Mesothelial cell of epicardium (in vitro differentiated cells): ENCODE measurements at regions not wholly inside any gene's neighbourhood (a gene's known extent, or its start where the extent isn't known, plus 50 kb on each side); places are given as distances from the start of the nearest gene placed in this dataset.

ENCODE experiments used
- DNase-seq, 2 experiments: peaks; one replicate each; pipeline ENCODE4 v3.0.0; 2021; ENCODE audit warnings: low spot score in 2 of 2; ENCODE audit not compliant: unreplicated experiment in 2 of 2
- H3K27ac Mint-ChIP-seq: 2 replicates; pipeline ENCODE4 v1.8.0; 2021; ENCODE audit warnings: mixed read lengths
- H3K27me3 Mint-ChIP-seq: 2 replicates; pipeline ENCODE4 v1.8.0; 2021; ENCODE audit warnings: low read depth, mixed read lengths
- H3K36me3 Mint-ChIP-seq: 2 replicates; pipeline ENCODE4 v1.8.0; 2021; ENCODE audit warnings: mixed read lengths
- H3K4me1 Mint-ChIP-seq: 2 replicates; pipeline ENCODE4 v1.8.0; 2021; ENCODE audit warnings: mixed read lengths
- H3K4me3 Mint-ChIP-seq: 2 replicates; pipeline ENCODE4 v1.8.0; 2021; ENCODE audit warnings: mild to moderate bottlenecking, moderate library complexity, mixed read lengths
- H3K9me3 Mint-ChIP-seq: 2 replicates; pipeline ENCODE4 v1.8.0; 2021; ENCODE audit warnings: mixed read lengths
- TF ChIP-seq, protein P1 (sequence below): fragments of 200-600 bp; sonication (generic); IDR thresholded peaks from one replicate; pipeline ENCODE4 v1.5.0; 2021; ENCODE audit warnings: antibody characterized with exemption; ENCODE audit not compliant: unreplicated experiment

GRCh38 chr3:194197396-194197960 is 61.5 kb downstream of the HES1 start:
- no peak for DNase-seq
- H3K4me1 Mint-ChIP-seq = peaks cover 36% of the 10 kb centered on the region
- no peak overlapping the region for H3K4me3 Mint-ChIP-seq
- H3K27me3 Mint-ChIP-seq = no peaks in the 10 kb centered on the region
- no peak overlapping the region for H3K27ac Mint-ChIP-seq
- H3K9me3 Mint-ChIP-seq = no peaks in the 10 kb centered on the region
- TF ChIP-seq, protein P1, sequence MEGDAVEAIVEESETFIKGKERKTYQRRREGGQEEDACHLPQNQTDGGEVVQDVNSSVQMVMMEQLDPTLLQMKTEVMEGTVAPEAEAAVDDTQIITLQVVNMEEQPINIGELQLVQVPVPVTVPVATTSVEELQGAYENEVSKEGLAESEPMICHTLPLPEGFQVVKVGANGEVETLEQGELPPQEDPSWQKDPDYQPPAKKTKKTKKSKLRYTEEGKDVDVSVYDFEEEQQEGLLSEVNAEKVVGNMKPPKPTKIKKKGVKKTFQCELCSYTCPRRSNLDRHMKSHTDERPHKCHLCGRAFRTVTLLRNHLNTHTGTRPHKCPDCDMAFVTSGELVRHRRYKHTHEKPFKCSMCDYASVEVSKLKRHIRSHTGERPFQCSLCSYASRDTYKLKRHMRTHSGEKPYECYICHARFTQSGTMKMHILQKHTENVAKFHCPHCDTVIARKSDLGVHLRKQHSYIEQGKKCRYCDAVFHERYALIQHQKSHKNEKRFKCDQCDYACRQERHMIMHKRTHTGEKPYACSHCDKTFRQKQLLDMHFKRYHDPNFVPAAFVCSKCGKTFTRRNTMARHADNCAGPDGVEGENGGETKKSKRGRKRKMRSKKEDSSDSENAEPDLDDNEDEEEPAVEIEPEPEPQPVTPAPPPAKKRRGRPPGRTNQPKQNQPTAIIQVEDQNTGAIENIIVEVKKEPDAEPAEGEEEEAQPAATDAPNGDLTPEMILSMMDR = no peak
- H3K36me3 Mint-ChIP-seq = no peaks in the 10 kb centered on the region

DNA sequence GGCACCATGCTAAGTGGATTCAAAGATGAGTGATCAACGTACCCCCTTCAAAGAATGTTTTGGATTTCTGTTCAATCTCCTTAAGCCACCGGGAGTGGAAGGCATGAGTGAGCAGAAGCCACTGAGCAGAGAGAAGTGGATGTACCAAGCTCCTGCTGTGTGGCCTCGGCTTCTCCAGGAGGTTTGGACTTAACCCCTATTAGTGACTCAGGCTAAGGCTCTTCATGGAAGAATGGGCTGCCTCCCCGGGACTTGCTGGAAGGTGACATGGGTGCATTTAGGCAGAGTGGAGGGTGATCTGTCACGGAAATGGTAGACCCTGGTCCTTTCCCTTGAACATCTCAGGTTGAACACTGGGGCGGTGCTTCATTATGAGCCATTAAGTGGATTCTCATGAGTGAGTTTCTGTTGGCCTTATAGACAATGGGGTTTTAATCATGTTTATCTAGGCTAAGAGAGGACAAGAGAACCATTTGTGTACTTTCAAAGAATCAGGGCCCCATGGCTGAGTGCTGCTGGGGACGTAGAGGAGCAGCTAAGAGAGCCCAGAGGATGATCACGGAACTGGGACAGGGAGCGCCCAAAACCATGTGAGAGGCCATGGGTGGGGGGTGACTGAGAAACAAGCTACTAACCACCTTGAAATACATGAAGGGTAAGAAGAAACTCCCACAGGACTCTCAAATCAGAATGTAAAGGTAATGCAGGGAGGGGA is 62.2 kb downstream of the HES1 start:
- Mint-ChIP-seq H3K4me1 (peaks cover 41% of the 10 kb centered on the region), H3K4me3 (no peak overlapping the region), H3K27ac (no peak overlapping the region), H3K9me3 (no peaks in the 10 kb centered on the region), H3K36me3 (no peaks in the 10 kb centered on the region), H3K27me3 (no peaks in the 10 kb centered on the region)
- TF ChIP-seq, protein P1 = no peak
- no peak for DNase-seq

DNA sequence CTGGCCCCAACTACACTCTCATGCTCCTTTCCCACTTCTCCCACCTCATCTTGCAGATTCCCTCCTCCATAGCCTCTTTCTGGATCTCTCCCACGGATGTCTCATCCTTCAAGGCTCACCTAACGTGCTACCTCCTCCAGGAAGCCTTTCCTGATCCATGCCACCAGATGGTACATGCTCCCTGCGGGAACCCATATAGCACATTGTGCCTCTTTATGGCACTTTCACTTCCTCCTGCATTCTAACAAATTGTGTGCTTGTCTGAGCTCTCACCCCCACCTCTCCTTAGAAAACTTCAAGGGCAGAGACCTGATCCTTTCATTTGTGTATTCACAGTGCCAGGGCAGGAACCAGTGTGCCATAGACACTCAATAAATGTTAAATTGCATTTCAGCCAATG is 63.0 kb downstream of the HES1 start:
- Mint-ChIP-seq H3K4me3 (no peak overlapping the region), H3K4me1 (peaks cover 48% of the 10 kb centered on the region), H3K27me3 (no peaks in the 10 kb centered on the region), H3K9me3 (no peaks in the 10 kb centered on the region), H3K36me3 (no peaks in the 10 kb centered on the region), H3K27ac (no peak overlapping the region)
- TF ChIP-seq, protein P1 = no peak
- DNase-seq = no peak

GRCh38 chr3:194200422-194201081 is 64.6 kb downstream of the HES1 start:
- peak overlapping the region; percentile 50 for H3K27ac Mint-ChIP-seq
- no peaks in the 10 kb centered on the region for H3K36me3 Mint-ChIP-seq
- peaks cover 52% of the 10 kb centered on the region for H3K4me1 Mint-ChIP-seq
- DNase-seq = no peak
- no peak overlapping the region for H3K4me3 Mint-ChIP-seq
- no peaks in the 10 kb centered on the region for H3K27me3 Mint-ChIP-seq
- TF ChIP-seq, protein P1 = no peak
- H3K9me3 Mint-ChIP-seq = no peaks in the 10 kb centered on the region

- H3K9me3 Mint-ChIP-seq = no peaks in the 10 kb centered on the region
- DNase-seq = no peak
- no peaks in the 10 kb centered on the region for H3K36me3 Mint-ChIP-seq
- no peak overlapping the region for H3K4me3 Mint-ChIP-seq
- no peaks in the 10 kb centered on the region for H3K27me3 Mint-ChIP-seq
- H3K4me1 Mint-ChIP-seq = peaks cover 66% of the 10 kb centered on the region
- peak overlapping the region; percentile 52 for H3K27ac Mint-ChIP-seq
- TF ChIP-seq, protein P1 = no peak
These were observed 66.2 kb downstream of the HES1 start for GRCh38 chr3:194201953-194202666.
